Stomach (tissue), 4 donors: ENCODE measurements at regions not wholly inside any gene's neighbourhood (a gene's known extent, or its start where the extent isn't known, plus 50 kb on each side); places are given as distances from the start of the nearest gene placed in this dataset.

Experiments
- EP300 ChIP-seq: sonication (generic); formaldehyde crosslinking; IDR thresholded peaks from one replicate; pipeline ENCODE4 v1.6.1; 2017; ENCODE audit warnings: antibody characterized with exemption
- POLR2A ChIP-seq, 4 donors: fragments of 450-650 bp; IDR thresholded peaks; one replicate each; pipeline ENCODE4 v1.6.1; 2016; ENCODE audit warnings: antibody characterized with exemption in 4 of 4, control low read depth in 2 of 4, mild to moderate bottlenecking in 1 of 4, moderate library complexity in 1 of 4
- TF ChIP-seq, protein P1 (sequence below), 7 experiments: fragments of 450-650 bp in 4 of 7; fragments of 200-600 bp in 3 of 7; sonication (generic) in 3 of 7; IDR thresholded peaks; one replicate each; pipeline ENCODE4 v1.5.1; 2016 to 2019; ENCODE audit warnings: antibody characterized with exemption in 7 of 7, control low read depth in 2 of 7, mild to moderate bottlenecking in 1 of 7

DNA sequence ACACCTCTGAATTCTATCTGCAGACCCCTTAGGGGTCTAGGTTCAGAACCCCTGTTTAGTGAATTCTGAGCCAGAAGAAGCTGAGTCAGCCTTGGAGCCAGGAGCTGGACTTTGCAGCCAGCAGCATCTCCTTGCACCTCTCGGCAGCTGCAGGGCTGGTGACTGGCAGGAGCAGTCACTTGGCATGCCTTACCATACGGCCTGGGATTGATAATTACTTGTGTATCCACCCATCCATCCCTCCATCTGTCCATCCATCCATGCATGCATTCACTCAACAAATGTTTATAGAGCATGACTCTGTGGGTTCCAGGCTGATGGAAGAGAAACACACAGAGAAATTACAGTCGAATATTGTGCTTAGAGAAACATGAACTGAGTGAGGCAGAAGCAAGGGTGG is 67.5 kb upstream of the PRIMA1 start:
- TF ChIP-seq, protein P1, sequence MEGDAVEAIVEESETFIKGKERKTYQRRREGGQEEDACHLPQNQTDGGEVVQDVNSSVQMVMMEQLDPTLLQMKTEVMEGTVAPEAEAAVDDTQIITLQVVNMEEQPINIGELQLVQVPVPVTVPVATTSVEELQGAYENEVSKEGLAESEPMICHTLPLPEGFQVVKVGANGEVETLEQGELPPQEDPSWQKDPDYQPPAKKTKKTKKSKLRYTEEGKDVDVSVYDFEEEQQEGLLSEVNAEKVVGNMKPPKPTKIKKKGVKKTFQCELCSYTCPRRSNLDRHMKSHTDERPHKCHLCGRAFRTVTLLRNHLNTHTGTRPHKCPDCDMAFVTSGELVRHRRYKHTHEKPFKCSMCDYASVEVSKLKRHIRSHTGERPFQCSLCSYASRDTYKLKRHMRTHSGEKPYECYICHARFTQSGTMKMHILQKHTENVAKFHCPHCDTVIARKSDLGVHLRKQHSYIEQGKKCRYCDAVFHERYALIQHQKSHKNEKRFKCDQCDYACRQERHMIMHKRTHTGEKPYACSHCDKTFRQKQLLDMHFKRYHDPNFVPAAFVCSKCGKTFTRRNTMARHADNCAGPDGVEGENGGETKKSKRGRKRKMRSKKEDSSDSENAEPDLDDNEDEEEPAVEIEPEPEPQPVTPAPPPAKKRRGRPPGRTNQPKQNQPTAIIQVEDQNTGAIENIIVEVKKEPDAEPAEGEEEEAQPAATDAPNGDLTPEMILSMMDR (IDR thresholded peaks at IDR 0.05): no peak
- no peak for TF ChIP-seq POLR2A (IDR thresholded peaks at IDR 0.05)
- TF ChIP-seq EP300: no peak
